Glutamatergic neuron (in vitro differentiated cells): ENCODE measurements at regions not wholly inside any gene's neighbourhood (a gene's known extent, or its start where the extent isn't known, plus 50 kb on each side); places are given as distances from the start of the nearest gene placed in this dataset.

Experiments
- DNase-seq: peaks from one replicate; pipeline ENCODE4 v3.0.0; 2022
- H3K27ac Mint-ChIP-seq: one replicate; pipeline ENCODE4 v1.8.0; 2020; ENCODE audit warnings: mild to moderate bottlenecking, mixed read lengths, inconsistent platforms; ENCODE audit not compliant: unreplicated experiment
- H3K27me3 Mint-ChIP-seq: one replicate; pipeline ENCODE4 v1.8.0; 2020; ENCODE audit warnings: mild to moderate bottlenecking, moderate library complexity, mixed read lengths, inconsistent platforms; ENCODE audit not compliant: unreplicated experiment
- H3K36me3 Mint-ChIP-seq: one replicate; pipeline ENCODE4 v1.8.0; 2020; ENCODE audit warnings: mild to moderate bottlenecking, mixed read lengths, inconsistent platforms; ENCODE audit not compliant: unreplicated experiment
- H3K4me1 Mint-ChIP-seq: one replicate; pipeline ENCODE4 v1.8.0; 2020; ENCODE audit warnings: mild to moderate bottlenecking, low read depth, mixed read lengths, inconsistent platforms; ENCODE audit not compliant: unreplicated experiment
- H3K4me3 Mint-ChIP-seq: one replicate; pipeline ENCODE4 v1.8.0; 2020; ENCODE audit warnings: mild to moderate bottlenecking, mixed read lengths, inconsistent platforms; ENCODE audit not compliant: unreplicated experiment
- H3K9me3 Mint-ChIP-seq: one replicate; pipeline ENCODE4 v1.8.0; 2020; ENCODE audit warnings: mild to moderate bottlenecking, moderate library complexity, mixed read lengths, inconsistent platforms; ENCODE audit not compliant: unreplicated experiment
- TF ChIP-seq, protein P1 (sequence below): fragments of 200-600 bp; sonication (generic); IDR thresholded peaks from one replicate; pipeline ENCODE4 v1.5.0; 2021; ENCODE audit not compliant: partially characterized antibody, unreplicated experiment

DNA sequence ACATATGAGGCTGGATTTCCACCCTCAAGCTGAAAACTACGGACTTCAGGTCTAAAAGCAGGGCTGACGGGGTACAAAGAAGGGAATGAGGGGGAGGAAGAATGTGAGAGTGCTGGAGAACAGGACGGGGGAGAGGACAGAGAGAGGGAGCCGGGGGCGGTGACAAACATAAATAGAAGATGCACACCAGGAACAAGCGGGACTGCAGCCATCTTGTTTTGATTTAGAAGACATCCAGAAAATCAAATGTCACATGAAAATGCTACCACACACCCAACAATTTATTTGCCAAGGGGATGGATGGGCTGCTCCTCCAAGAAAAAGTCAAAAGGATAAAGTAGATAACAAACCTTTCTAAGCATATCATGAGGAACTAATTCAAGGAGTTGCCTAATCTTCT lies 59.2 kb upstream of the FHL2 start:
- Mint-ChIP-seq H3K27me3 (peaks cover under 1% of the 10 kb centered on the region), H3K27ac (no peak overlapping the region), H3K4me1 (peaks cover 4% of the 10 kb centered on the region), H3K9me3 (no peaks in the 10 kb centered on the region), H3K4me3 (no peak overlapping the region), H3K36me3 (no peaks in the 10 kb centered on the region)
- no peak for DNase-seq
- TF ChIP-seq, protein P1, sequence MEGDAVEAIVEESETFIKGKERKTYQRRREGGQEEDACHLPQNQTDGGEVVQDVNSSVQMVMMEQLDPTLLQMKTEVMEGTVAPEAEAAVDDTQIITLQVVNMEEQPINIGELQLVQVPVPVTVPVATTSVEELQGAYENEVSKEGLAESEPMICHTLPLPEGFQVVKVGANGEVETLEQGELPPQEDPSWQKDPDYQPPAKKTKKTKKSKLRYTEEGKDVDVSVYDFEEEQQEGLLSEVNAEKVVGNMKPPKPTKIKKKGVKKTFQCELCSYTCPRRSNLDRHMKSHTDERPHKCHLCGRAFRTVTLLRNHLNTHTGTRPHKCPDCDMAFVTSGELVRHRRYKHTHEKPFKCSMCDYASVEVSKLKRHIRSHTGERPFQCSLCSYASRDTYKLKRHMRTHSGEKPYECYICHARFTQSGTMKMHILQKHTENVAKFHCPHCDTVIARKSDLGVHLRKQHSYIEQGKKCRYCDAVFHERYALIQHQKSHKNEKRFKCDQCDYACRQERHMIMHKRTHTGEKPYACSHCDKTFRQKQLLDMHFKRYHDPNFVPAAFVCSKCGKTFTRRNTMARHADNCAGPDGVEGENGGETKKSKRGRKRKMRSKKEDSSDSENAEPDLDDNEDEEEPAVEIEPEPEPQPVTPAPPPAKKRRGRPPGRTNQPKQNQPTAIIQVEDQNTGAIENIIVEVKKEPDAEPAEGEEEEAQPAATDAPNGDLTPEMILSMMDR: no peak

- Mint-ChIP-seq H3K9me3 (no peaks in the 10 kb centered on the region), H3K27me3 (peaks cover 1% of the 10 kb centered on the region), H3K36me3 (no peaks in the 10 kb centered on the region), H3K4me3 (no peak overlapping the region), H3K27ac (no peak overlapping the region), H3K4me1 (peaks cover 4% of the 10 kb centered on the region)
- TF ChIP-seq, protein P1: no peak
- DNase-seq: no peak
Observed at GRCh38 chr2:105455488-105456003, 56.7 kb upstream of the FHL2 start.

DNA sequence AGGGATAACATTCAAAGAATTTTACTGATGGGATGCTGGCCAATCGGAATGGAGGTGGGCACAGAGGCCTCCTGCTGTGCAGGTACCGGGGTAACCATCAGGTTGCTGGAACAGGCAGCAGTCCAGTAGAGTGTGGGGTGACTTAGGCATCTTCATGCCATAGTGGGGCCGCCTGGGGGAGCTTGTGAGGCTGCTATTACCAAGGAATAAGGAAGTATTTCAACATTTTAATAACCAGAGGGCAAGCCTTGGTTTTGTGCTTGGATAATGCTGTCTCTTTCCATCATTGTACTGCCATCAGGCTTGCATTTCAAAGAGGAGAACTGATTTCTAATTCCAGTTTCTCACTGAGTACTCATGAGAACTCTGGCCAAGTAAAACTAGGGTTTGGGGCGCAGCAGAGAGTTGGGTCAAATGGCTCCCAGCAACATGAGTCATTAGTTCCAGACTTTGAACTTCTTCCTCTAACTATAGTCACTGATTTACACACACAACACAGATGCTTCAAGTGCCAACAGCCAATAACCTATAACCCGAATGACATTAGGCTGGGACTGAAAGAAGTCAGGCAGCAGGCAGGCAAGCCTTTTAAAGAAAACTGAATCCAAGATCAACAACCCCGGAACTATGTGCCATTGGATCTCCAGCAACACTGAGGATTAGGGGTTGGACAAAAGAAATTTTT lies 56.1 kb upstream of the FHL2 start:
- DNase-seq: peak; percentile 24
- Mint-ChIP-seq H3K4me3 (no peak overlapping the region), H3K27ac (no peak overlapping the region), H3K4me1 (peaks cover 4% of the 10 kb centered on the region), H3K36me3 (no peaks in the 10 kb centered on the region), H3K9me3 (no peaks in the 10 kb centered on the region), H3K27me3 (peaks cover 1% of the 10 kb centered on the region)
- TF ChIP-seq, protein P1: no peak

DNA sequence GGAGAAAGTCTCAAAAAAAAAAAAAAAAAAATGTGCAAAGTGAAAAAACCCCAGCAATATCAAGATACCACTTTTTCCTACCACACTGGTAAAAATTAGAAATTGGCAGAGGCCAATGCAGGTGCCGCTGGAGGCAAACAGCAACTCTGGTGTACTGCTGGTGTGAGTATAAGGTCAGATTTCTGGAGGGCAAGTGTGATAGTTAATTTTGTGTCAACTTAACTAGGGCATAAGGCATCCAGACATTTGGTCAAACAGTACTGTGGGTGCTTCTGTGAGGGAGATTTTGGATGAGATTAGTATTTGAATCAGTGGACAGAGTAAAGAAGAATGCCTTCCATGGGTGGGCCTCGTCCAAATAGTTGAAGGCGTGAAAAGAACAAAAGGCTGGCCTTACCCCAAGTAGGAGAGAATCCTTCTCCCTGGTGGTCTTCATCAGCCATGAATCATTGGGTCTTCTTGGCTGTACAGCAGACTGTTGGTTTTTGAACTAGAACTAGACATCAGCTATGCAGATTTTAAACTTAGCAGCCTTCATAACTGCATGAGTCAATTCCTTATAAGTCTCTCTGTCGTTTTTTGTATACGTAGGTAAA lies 52.8 kb upstream of the FHL2 start:
- DNase-seq: no peak
- TF ChIP-seq, protein P1: no peak
- H3K4me1 Mint-ChIP-seq: peaks cover 4% of the 10 kb centered on the region
- no peak overlapping the region for H3K27ac Mint-ChIP-seq
- no peak overlapping the region for H3K4me3 Mint-ChIP-seq
- peaks cover 2% of the 10 kb centered on the region for H3K9me3 Mint-ChIP-seq
- no peaks in the 10 kb centered on the region for H3K36me3 Mint-ChIP-seq
- peaks cover 1% of the 10 kb centered on the region for H3K27me3 Mint-ChIP-seq

- Mint-ChIP-seq H3K9me3 (peaks cover 2% of the 10 kb centered on the region), H3K4me3 (no peak overlapping the region), H3K36me3 (no peaks in the 10 kb centered on the region), H3K4me1 (peaks cover 4% of the 10 kb centered on the region), H3K27me3 (peaks cover 1% of the 10 kb centered on the region), H3K27ac (no peak overlapping the region)
- DNase-seq: no peak
- TF ChIP-seq, protein P1: no peak
Observed at GRCh38 chr2:105450471-105450870, 51.6 kb upstream of the FHL2 start.
